ENCODE measurements at regions not wholly inside any gene's neighbourhood (a gene's known extent, or its start where the extent isn't known, plus 50 kb on each side); places are given as distances from the start of the nearest gene placed in this dataset.

GRCh38 chr1:242828828-242829227, 304.3 kb upstream of the PLD5 start:
- Histone ChIP-seq H3K23ac (ENCODE audit: insufficient read length) (no peak overlapping the region), H2AFZ (ENCODE audit: low read length) (no peak overlapping the region), H3K4me1 (replicated peaks in 1 of 4; ENCODE audit: control insufficient read depth in 3 of 4, insufficient read depth in 4 of 4, low read length in 3 of 4) (peaks cover 0 to 6% (median 4%) of the 10 kb centered on the region in 4 experiments; a peak in 4 of 7 replicates), H3K79me2 (ENCODE audit: control insufficient read depth in 1 of 2, insufficient read depth in 2 of 2, low read length in 2 of 2) (no peaks in the 10 kb centered on the region), H3K14ac (ENCODE audit: insufficient read length) (no peak overlapping the region), H4K20me1 (replicated peaks in 1 of 2; ENCODE audit: control insufficient read depth in 1 of 2, insufficient read depth in 2 of 2, low read length in 2 of 2) (no peaks in the 10 kb centered on the region), H3K56ac (replicated peaks; ENCODE audit: insufficient read length, low read depth, low read length) (no peak overlapping the region), H3K9me3 (ENCODE audit: insufficient read depth in 2 of 2, low read depth in 1 of 2, low read length in 1 of 2) (no peaks in the 10 kb centered on the region), H3K4me3 (ENCODE audit: extremely low read depth in 1 of 4, insufficient read depth in 2 of 4, low read depth in 3 of 4, low read length in 4 of 4) (peak overlapping the region in 1 of 4 experiments; percentile 22; a peak in 1 of 8 replicates), H3K4me2 (ENCODE audit: insufficient read depth in 1 of 2, low read depth in 2 of 2, low read length in 2 of 2) (peak overlapping the region in 1 of 2 experiments; percentile 15; a peak in 1 of 4 replicates), H3K9ac (replicated peaks in 1 of 4; ENCODE audit: extremely low read depth in 1 of 4, low read depth in 3 of 4, low read length in 3 of 4) (no peak overlapping the region), H2BK20ac (ENCODE audit: low read length) (no peak overlapping the region), H3K4ac (replicated peaks; ENCODE audit: insufficient read length, low read depth, low read length) (no peak overlapping the region), H2AK5ac (ENCODE audit: low read depth, low read length) (no peak overlapping the region), H3K36me3 (ENCODE audit: control insufficient read depth in 2 of 4, insufficient read depth in 4 of 4, low read length in 3 of 4) (no peaks in the 10 kb centered on the region), H2BK5ac (ENCODE audit: low read depth, low read length) (no peak overlapping the region), H2BK12ac (ENCODE audit: low read depth, low read length) (no peak overlapping the region), H4K5ac (ENCODE audit: insufficient read length, low read depth, low read length) (no peak overlapping the region), H4K8ac (ENCODE audit: extremely low read depth, insufficient read depth, low read length) (no peak overlapping the region), H3K79me1 (ENCODE audit: low read depth, low read length) (no peaks in the 10 kb centered on the region), H3K23me2 (ENCODE audit: low read depth, low read length) (no peaks in the 10 kb centered on the region; the same call in none of the 2 replicates), H3K18ac (ENCODE audit: extremely low read depth, low read length) (no peak overlapping the region), H2BK120ac (replicated peaks; ENCODE audit: low read depth, low read length) (no peak overlapping the region), H3K27ac (ENCODE audit: low read depth, low read length) (no peak overlapping the region), H2BK15ac (ENCODE audit: low read length) (no peak overlapping the region), H3K27me3 (replicated peaks in 1 of 4; ENCODE audit: control insufficient read depth in 3 of 4, extremely low read depth in 1 of 4, insufficient read depth in 3 of 4, low read length in 3 of 4) (no peaks in the 10 kb centered on the region), H4K91ac (replicated peaks; ENCODE audit: insufficient read length, low read length) (no peak overlapping the region)
- FAIRE-seq (peak; percentile 84), DNase-seq (ENCODE audit: low read depth in 1 of 2, low spot score in 2 of 2) (peak in 1 of 2 experiments; percentile 27)
- ChIA-PET POLR2A (ENCODE audit: partially characterized antibody) (interaction anchor here (0.6 kb wide), 2 partner anchors 32 to 316 kb away, joined by 3 read pairs; no protein-coding TSS in a partner anchor), CTCF (ENCODE audit: partially characterized antibody) (interaction anchor here (1.0 to 1.5 kb wide), 3 partner anchors 13 to 361 kb away, joined by 3 to 9 read pairs (median 6); no protein-coding TSS in a partner anchor)
- 46% methylated on average over 4 of the region's 4 CpGs; no CpG with 5 or more reads in 1 of the 2 experiments for WGBS, 2 experiments (ENCODE audit: extremely low coverage in 1 of 2, insufficient coverage in 1 of 2, insufficient read length in 1 of 2, insufficient replicate concordance in 2 of 2, low coverage in 1 of 2, low lambda C conversion rate in 2 of 2, missing lambda C conversion rate in 1 of 2)
- TF ChIP-seq HDAC2 (IDR thresholded peaks at IDR 0.05; ENCODE audit: borderline replicate concordance in 1 of 2, low read depth in 2 of 2, low read length in 2 of 2), result no peak
- no peak for TF ChIP-seq CHD2 (IDR thresholded peaks at IDR 0.05; ENCODE audit: low read length)
- TF ChIP-seq, protein P1, sequence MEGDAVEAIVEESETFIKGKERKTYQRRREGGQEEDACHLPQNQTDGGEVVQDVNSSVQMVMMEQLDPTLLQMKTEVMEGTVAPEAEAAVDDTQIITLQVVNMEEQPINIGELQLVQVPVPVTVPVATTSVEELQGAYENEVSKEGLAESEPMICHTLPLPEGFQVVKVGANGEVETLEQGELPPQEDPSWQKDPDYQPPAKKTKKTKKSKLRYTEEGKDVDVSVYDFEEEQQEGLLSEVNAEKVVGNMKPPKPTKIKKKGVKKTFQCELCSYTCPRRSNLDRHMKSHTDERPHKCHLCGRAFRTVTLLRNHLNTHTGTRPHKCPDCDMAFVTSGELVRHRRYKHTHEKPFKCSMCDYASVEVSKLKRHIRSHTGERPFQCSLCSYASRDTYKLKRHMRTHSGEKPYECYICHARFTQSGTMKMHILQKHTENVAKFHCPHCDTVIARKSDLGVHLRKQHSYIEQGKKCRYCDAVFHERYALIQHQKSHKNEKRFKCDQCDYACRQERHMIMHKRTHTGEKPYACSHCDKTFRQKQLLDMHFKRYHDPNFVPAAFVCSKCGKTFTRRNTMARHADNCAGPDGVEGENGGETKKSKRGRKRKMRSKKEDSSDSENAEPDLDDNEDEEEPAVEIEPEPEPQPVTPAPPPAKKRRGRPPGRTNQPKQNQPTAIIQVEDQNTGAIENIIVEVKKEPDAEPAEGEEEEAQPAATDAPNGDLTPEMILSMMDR (IDR thresholded peaks at IDR 0.05; ENCODE audit: control extremely low read depth in 1 of 3, insufficient read depth in 1 of 3, low read depth in 1 of 3, low read length in 3 of 3), result no peak
- no peak for TF ChIP-seq CBX8 (IDR thresholded peaks at IDR 0.05; ENCODE audit: borderline replicate concordance, low read depth, low read length)
- no peak for TF ChIP-seq SP2 (IDR thresholded peaks at IDR 0.05; ENCODE audit: low read length)
- TF ChIP-seq TAF7 (optimal IDR thresholded peaks at IDR 0.05; ENCODE audit: borderline replicate concordance, low read depth, low read length), result no peak
- TF ChIP-seq FOSL1 (IDR thresholded peaks at IDR 0.05; ENCODE audit: insufficient read depth, low read depth, low read length), result no peak
- TF ChIP-seq NANOG (IDR thresholded peaks at IDR 0.05; ENCODE audit: insufficient read depth, low read depth, low read length, poor library complexity, severe bottlenecking), result peak; percentile 70
- no peak for TF ChIP-seq BACH1 (IDR thresholded peaks at IDR 0.05; ENCODE audit: low read length)
- TF ChIP-seq JUN (IDR thresholded peaks at IDR 0.05; ENCODE audit: low read depth, low read length), result no peak
- TF ChIP-seq HDAC6 (IDR thresholded peaks at IDR 0.05; ENCODE audit: low read depth, low read length), result no peak
- no peak for TF ChIP-seq BRCA1 (IDR thresholded peaks at IDR 0.05; ENCODE audit: low read depth, low read length)
